HG02938 (cell line): ENCODE measurements at regions not wholly inside any gene's neighbourhood (a gene's known extent, or its start where the extent isn't known, plus 50 kb on each side); places are given as distances from the start of the nearest gene placed in this dataset.
"Not testable (repeated sequence)": the region's sequence is repeated elsewhere in the genome, so short reads cannot be mapped to it uniquely, and the experiment has no call there.

ENCODE experiments used
- ATAC-seq: cut with Tn5 transposase; IDR thresholded peaks from one replicate; pipeline ENCODE4 v1.9.1; 2021; ENCODE audit warnings: mild to moderate bottlenecking, moderate library complexity; ENCODE audit not compliant: unreplicated experiment

- ATAC-seq, result no peak
Measured at GRCh38 chr2:16395601-16396000, 270.0 kb downstream of the CYRIA start.

- no peak for ATAC-seq
Measured at GRCh38 chr2:16394986-16395550, 270.6 kb downstream of the CYRIA start.

- ATAC-seq, result no peak
Measured at GRCh38 chr2:16394072-16394985, 271.3 kb downstream of the CYRIA start.

GRCh38 chr2:16393500-16394071 lies 272.0 kb downstream of the CYRIA start:
- no peak for ATAC-seq

GRCh38 chr2:16392647-16393499 lies 272.8 kb downstream of the CYRIA start:
- no peak for ATAC-seq

GRCh38 chr2:16391986-16392385 lies 273.6 kb downstream of the CYRIA start:
- no peak for ATAC-seq

- ATAC-seq, result no peak
Measured at GRCh38 chr2:16390561-16390960, 275.1 kb downstream of the CYRIA start.

- ATAC-seq, result no peak
Measured at GRCh38 chr2:16389611-16390010, 276.0 kb downstream of the CYRIA start.

GRCh38 chr2:16388199-16388830 lies 277.3 kb downstream of the CYRIA start:
- ATAC-seq, result not testable (repeated sequence)

GRCh38 chr2:16387461-16387984 lies 278.1 kb downstream of the CYRIA start:
- no peak for ATAC-seq

GRCh38 chr2:16386431-16386830 lies 279.2 kb downstream of the CYRIA start:
- no peak for ATAC-seq

GRCh38 chr2:16386031-16386430 lies 279.6 kb downstream of the CYRIA start:
- ATAC-seq, result no peak

GRCh38 chr2:16385341-16385740 lies 280.3 kb downstream of the CYRIA start:
- no peak for ATAC-seq

GRCh38 chr2:16383411-16383810 lies 282.2 kb downstream of the CYRIA start:
- no peak for ATAC-seq

- no peak for ATAC-seq
Measured at GRCh38 chr2:16382451-16382850, 283.2 kb downstream of the CYRIA start.

GRCh38 chr2:16381511-16381910 lies 284.1 kb downstream of the CYRIA start:
- ATAC-seq, result no peak

- ATAC-seq, result not testable (repeated sequence)
Measured at GRCh38 chr2:16379901-16380300, 285.7 kb downstream of the CYRIA start.

GRCh38 chr2:16379061-16379460 lies 286.6 kb downstream of the CYRIA start:
- not testable (repeated sequence) for ATAC-seq

GRCh38 chr2:16378031-16378430 lies 287.6 kb downstream of the CYRIA start:
- ATAC-seq, result no peak

- no peak for ATAC-seq
Measured at GRCh38 chr2:16375981-16376380, 289.7 kb downstream of the CYRIA start.
